Uterus (tissue), 3 donors: ENCODE measurements at regions not wholly inside any gene's neighbourhood (a gene's known extent, or its start where the extent isn't known, plus 50 kb on each side); places are given as distances from the start of the nearest gene placed in this dataset.

Experiments used
- DNase-seq, 2 donors: peaks; one replicate each; pipeline ENCODE4 v3.0.0-alpha.2; 2019 to 2020
- H3K27ac ChIP-seq, 2 donors: fragments of 200-600 bp; sonication (generic); 1 replicate in 1 of 2; 2 replicates in 1 of 2; pipeline ENCODE4 v1.5.1; 2016 to 2018
- H3K27me3 ChIP-seq, 2 donors: fragments of 200-600 bp; sonication (generic); one replicate each; pipeline ENCODE4 v1.5.1; 2018 to 2019; ENCODE audit warnings: control low read depth in 1 of 2
- H3K36me3 ChIP-seq, 2 donors: fragments of 200-600 bp; sonication (generic); one replicate each; pipeline ENCODE4 v1.5.1; 2019; ENCODE audit warnings: control low read depth in 1 of 2
- H3K4me1 ChIP-seq, 2 donors: fragments of 200-600 bp; sonication (generic); one replicate each; pipeline ENCODE4 v1.5.1; 2018 to 2019; ENCODE audit warnings: control low read depth in 1 of 2
- H3K4me3 ChIP-seq, 2 donors: fragments of 200-600 bp; sonication (generic); 1 replicate in 1 of 2; 2 replicates in 1 of 2; pipeline ENCODE4 v1.5.1; 2018 to 2019; ENCODE audit warnings: mild to moderate bottlenecking in 1 of 2
- H3K9me3 ChIP-seq, 2 donors: fragments of 200-600 bp; sonication (generic); one replicate each; pipeline ENCODE4 v1.5.1; 2019; ENCODE audit warnings: control low read depth in 1 of 2
- CTCF ChIP-seq, 4 experiments: fragments of 200-600 bp in 2 of 4; fragments of 450-650 bp in 2 of 4; sonication (generic) in 2 of 4; IDR thresholded peaks; one replicate each; pipeline ENCODE4 v1.5.1; 2016 to 2019; ENCODE audit warnings: antibody characterized with exemption in 4 of 4, mild to moderate bottlenecking in 2 of 4, moderate library complexity in 1 of 4
- POLR2A ChIP-seq, 2 donors: fragments of 450-650 bp; IDR thresholded peaks; one replicate each; pipeline ENCODE4 v1.6.1; 2016; ENCODE audit warnings: antibody characterized with exemption in 2 of 2, mild to moderate bottlenecking in 1 of 2, moderate library complexity in 1 of 2
- intact Hi-C: fragments of 100-400 bp; cut with DNase I; formaldehyde crosslinking; loops from one replicate; pipeline ENCODE4 v1.15.1; 2023; ENCODE audit warnings: low total_unique reads
- donor health status: DM: yes; HTN: yes; CAD: no.

DNA sequence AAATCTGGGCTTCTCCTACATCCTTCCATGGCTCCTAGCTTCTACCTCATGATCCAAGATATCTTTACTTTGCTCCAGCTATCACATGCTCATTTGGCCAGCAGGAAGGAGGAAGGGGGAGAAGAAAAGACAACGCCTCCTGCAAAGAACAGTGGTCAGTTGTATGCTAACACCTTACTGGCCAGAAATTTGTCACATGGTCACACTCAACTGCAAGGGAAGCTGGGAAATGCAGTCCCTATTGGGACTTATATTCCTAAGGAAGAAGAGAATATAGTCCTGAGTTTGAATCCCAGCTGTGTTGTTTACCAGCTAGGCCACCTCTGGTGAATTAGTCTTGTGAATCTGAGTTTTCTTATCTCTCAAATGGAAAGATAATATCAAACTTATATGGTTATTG is 272.0 kb downstream of the BLID start:
- intact Hi-C loops, result no loop called here
- H3K27me3 ChIP-seq, result no peaks in the 10 kb centered on the region
- H3K9me3 ChIP-seq, result no peaks in the 10 kb centered on the region
- no peak for DNase-seq
- H3K27ac ChIP-seq, result no peak overlapping the region
- no peaks in the 10 kb centered on the region for H3K36me3 ChIP-seq
- H3K4me1 ChIP-seq, result no peaks in the 10 kb centered on the region
- TF ChIP-seq POLR2A (IDR thresholded peaks at IDR 0.05), result no peak
- TF ChIP-seq CTCF (IDR thresholded peaks at IDR 0.05), result no peak
- H3K4me3 ChIP-seq, result no peak overlapping the region

DNA sequence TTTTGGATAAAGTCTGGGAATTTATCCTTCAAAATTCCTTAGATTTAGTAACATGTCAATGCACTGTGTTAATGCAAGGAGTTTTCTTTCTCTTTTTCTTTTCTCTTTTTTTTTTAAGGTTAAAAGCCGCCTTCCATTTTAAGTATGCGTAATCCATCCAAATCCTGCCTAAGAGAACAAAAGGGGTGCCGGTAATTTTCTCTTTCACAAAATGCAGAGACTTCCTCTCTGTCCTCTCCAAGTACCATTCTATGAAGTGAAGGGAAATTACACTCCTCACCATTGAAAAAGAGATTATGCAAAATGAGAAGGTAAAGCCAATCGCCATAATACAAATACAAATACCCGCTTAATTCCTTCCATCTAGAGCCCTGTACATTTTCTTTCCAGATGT is 273.8 kb downstream of the BLID start:
- H3K36me3 ChIP-seq, result no peaks in the 10 kb centered on the region
- TF ChIP-seq POLR2A (IDR thresholded peaks at IDR 0.05), result no peak
- no peak for TF ChIP-seq CTCF (IDR thresholded peaks at IDR 0.05)
- no peaks in the 10 kb centered on the region for H3K4me1 ChIP-seq
- H3K27ac ChIP-seq, result no peak overlapping the region
- no peaks in the 10 kb centered on the region for H3K9me3 ChIP-seq
- intact Hi-C loops, result no loop called here
- H3K27me3 ChIP-seq, result no peaks in the 10 kb centered on the region
- no peak for DNase-seq
- H3K4me3 ChIP-seq, result no peak overlapping the region

GRCh38 chr11:121841487-121842191 is 274.4 kb downstream of the BLID start:
- no peak for DNase-seq
- H3K4me3 ChIP-seq, result no peak overlapping the region
- intact Hi-C loops, result no loop called here
- no peaks in the 10 kb centered on the region for H3K4me1 ChIP-seq
- H3K27ac ChIP-seq, result no peak overlapping the region
- TF ChIP-seq POLR2A (IDR thresholded peaks at IDR 0.05) (no peak), CTCF (IDR thresholded peaks at IDR 0.05) (no peak)
- no peaks in the 10 kb centered on the region for H3K27me3 ChIP-seq
- H3K36me3 ChIP-seq, result no peaks in the 10 kb centered on the region
- H3K9me3 ChIP-seq, result no peaks in the 10 kb centered on the region

- H3K9me3 ChIP-seq, result no peaks in the 10 kb centered on the region
Observed at GRCh38 chr11:121839781-121840180, 276.2 kb downstream of the BLID start.

GRCh38 chr11:121838571-121838970 is 277.4 kb downstream of the BLID start:
- no peaks in the 10 kb centered on the region for H3K4me1 ChIP-seq
- no peaks in the 10 kb centered on the region for H3K27me3 ChIP-seq
- H3K9me3 ChIP-seq, result peaks cover 0 to 3% of the 10 kb centered on the region in 2 donors
- no peak for TF ChIP-seq POLR2A (IDR thresholded peaks at IDR 0.05)
- no peak for TF ChIP-seq CTCF (IDR thresholded peaks at IDR 0.05)
- H3K4me3 ChIP-seq, result no peak overlapping the region
- intact Hi-C loops, result no loop called here
- no peak for DNase-seq
- no peaks in the 10 kb centered on the region for H3K36me3 ChIP-seq
- no peak overlapping the region for H3K27ac ChIP-seq

More at GRCh38 chr11:121839781-121840180, 276.2 kb downstream of the BLID start:
- H3K36me3 ChIP-seq, result no peaks in the 10 kb centered on the region
- no peaks in the 10 kb centered on the region for H3K4me1 ChIP-seq
- H3K4me3 ChIP-seq, result no peak overlapping the region
- intact Hi-C loops, result no loop called here
- TF ChIP-seq CTCF (IDR thresholded peaks at IDR 0.05) (no peak), POLR2A (IDR thresholded peaks at IDR 0.05) (no peak)
- H3K27ac ChIP-seq, result no peak overlapping the region
- DNase-seq, result no peak
- H3K27me3 ChIP-seq, result no peaks in the 10 kb centered on the region
